Endodermal cell (in vitro differentiated cells): ENCODE measurements at regions not wholly inside any gene's neighbourhood (a gene's known extent, or its start where the extent isn't known, plus 50 kb on each side); places are given as distances from the start of the nearest gene placed in this dataset.

Source experiments
- DNase-seq: peaks from one replicate; pipeline ENCODE4 v3.0.0-alpha.2; 2017
- H3K27ac ChIP-seq: 2 replicates; pipeline ENCODE4 v1.5.1; 2013; ENCODE audit warnings: mild to moderate bottlenecking, low read depth, low read length, moderate library complexity
- H3K27me3 ChIP-seq: 2 replicates; pipeline ENCODE4 v1.6.1; 2013; ENCODE audit warnings: mild to moderate bottlenecking, low read length, moderate library complexity; ENCODE audit not compliant: insufficient read depth, control insufficient read depth, poor library complexity, severe bottlenecking
- H3K36me3 ChIP-seq: 2 replicates; pipeline ENCODE4 v1.7.0; 2013; ENCODE audit warnings: mild to moderate bottlenecking, low read length, moderate library complexity; ENCODE audit not compliant: control insufficient read depth, insufficient read depth
- H3K4me1 ChIP-seq: one replicate; pipeline ENCODE4 v1.7.0; 2013; ENCODE audit warnings: low read length; ENCODE audit not compliant: control insufficient read depth, insufficient read depth
- H3K4me3 ChIP-seq: 2 replicates; pipeline ENCODE4 v1.5.1; 2013; ENCODE audit warnings: mild to moderate bottlenecking, low read length, moderate library complexity
- H3K9ac ChIP-seq: 2 replicates; pipeline ENCODE4 v1.6.1; 2013; ENCODE audit warnings: mild to moderate bottlenecking, low read length, moderate library complexity; ENCODE audit not compliant: poor library complexity, severe bottlenecking; ENCODE audit errors: extremely low read depth
- H3K9me3 ChIP-seq: 2 replicates; pipeline ENCODE4 v1.6.1; 2013; ENCODE audit warnings: mild to moderate bottlenecking, low read length, moderate library complexity; ENCODE audit not compliant: control insufficient read depth
- H3K27ac Mint-ChIP-seq: 2 replicates; pipeline ENCODE4 v1.8.0; 2020; ENCODE audit warnings: mixed read lengths
- H3K27me3 Mint-ChIP-seq: 2 replicates; pipeline ENCODE4 v1.8.0; 2021; ENCODE audit warnings: mild to moderate bottlenecking, mixed read lengths; ENCODE audit not compliant: insufficient read depth
- H3K36me3 Mint-ChIP-seq: 2 replicates; pipeline ENCODE4 v1.8.0; 2020; ENCODE audit warnings: low read depth, mixed read lengths
- H3K4me1 Mint-ChIP-seq: 2 replicates; pipeline ENCODE4 v1.8.0; 2020; ENCODE audit warnings: mixed read lengths
- H3K4me3 Mint-ChIP-seq: 2 replicates; pipeline ENCODE4 v1.8.0; 2020; ENCODE audit warnings: mild to moderate bottlenecking, moderate library complexity, mixed read lengths
- H3K9me3 Mint-ChIP-seq: 2 replicates; pipeline ENCODE4 v1.8.0; 2020; ENCODE audit warnings: mild to moderate bottlenecking, mixed read lengths
- CTCF ChIP-seq: fragments of 200-600 bp; sonication (generic); conservative IDR thresholded peaks from 2 replicates; pipeline ENCODE4 v1.5.0; 2021; ENCODE audit warnings: antibody characterized with exemption, mild to moderate bottlenecking
- WGBS, 2 experiments: methylation state at CpG; one replicate each; pipeline versions ENCODE4 v1.1.5 to v1.1.7; 2013; ENCODE audit warnings: missing lambda C conversion rate in 2 of 2, mixed read lengths in 1 of 2; ENCODE audit not compliant: insufficient coverage in 1 of 2, insufficient read length in 1 of 2; 5-methylcytosine and 5-hydroxymethylcytosine counted together

GRCh38 chr9:110146373-110146772 lies 61.6 kb downstream of the C9orf152 start:
- Mint-ChIP-seq H3K4me1 (no peaks in the 10 kb centered on the region), H3K4me3 (no peak overlapping the region), H3K9me3 (peaks cover 4% of the 10 kb centered on the region), H3K36me3 (peaks cover 11% of the 10 kb centered on the region), H3K27me3 (no peaks in the 10 kb centered on the region), H3K27ac (no peak overlapping the region)
- TF ChIP-seq CTCF: no peak
- Histone ChIP-seq H3K27ac (no peak overlapping the region), H3K9me3 (peaks cover 8% of the 10 kb centered on the region), H3K4me3 (no peak overlapping the region), H3K4me1 (no peaks in the 10 kb centered on the region), H3K27me3 (no peaks in the 10 kb centered on the region), H3K36me3 (no peaks in the 10 kb centered on the region), H3K9ac (no peak overlapping the region)
- 86 to 96% methylated on average over 1 of the region's 1 CpG for WGBS, 2 experiments
- no peak for DNase-seq

- no peak for TF ChIP-seq CTCF
- no peak for DNase-seq
- Histone ChIP-seq H3K4me3 (no peak overlapping the region), H3K27ac (no peak overlapping the region), H3K36me3 (no peaks in the 10 kb centered on the region), H3K9me3 (peaks cover 8% of the 10 kb centered on the region), H3K27me3 (no peaks in the 10 kb centered on the region), H3K9ac (no peak overlapping the region), H3K4me1 (no peaks in the 10 kb centered on the region)
- peaks cover 4% of the 10 kb centered on the region for H3K9me3 Mint-ChIP-seq
- H3K36me3 Mint-ChIP-seq: peaks cover 11% of the 10 kb centered on the region
- H3K27me3 Mint-ChIP-seq: no peaks in the 10 kb centered on the region
- H3K4me1 Mint-ChIP-seq: no peaks in the 10 kb centered on the region
- no peak overlapping the region for H3K4me3 Mint-ChIP-seq
- WGBS, 2 experiments: 85 to 92% methylated on average over 5 to 7 of the region's 7 CpGs
- H3K27ac Mint-ChIP-seq: no peak overlapping the region
Observed at GRCh38 chr9:110148384-110148783, 59.6 kb downstream of the C9orf152 start.

GRCh38 chr9:110148891-110149290 lies 59.1 kb downstream of the C9orf152 start:
- no peak overlapping the region for H3K27ac Mint-ChIP-seq
- WGBS, 2 experiments: 83 to 86% methylated on average over 2 to 4 of the region's 4 CpGs
- no peaks in the 10 kb centered on the region for H3K36me3 ChIP-seq
- no peak overlapping the region for H3K27ac ChIP-seq
- no peaks in the 10 kb centered on the region for H3K4me1 ChIP-seq
- H3K27me3 Mint-ChIP-seq: no peaks in the 10 kb centered on the region
- H3K4me1 Mint-ChIP-seq: no peaks in the 10 kb centered on the region
- H3K4me3 ChIP-seq: no peak overlapping the region
- no peak overlapping the region for H3K9ac ChIP-seq
- H3K9me3 Mint-ChIP-seq: peaks cover 4% of the 10 kb centered on the region
- DNase-seq: no peak
- TF ChIP-seq CTCF: no peak
- peaks cover 11% of the 10 kb centered on the region for H3K36me3 Mint-ChIP-seq
- no peaks in the 10 kb centered on the region for H3K27me3 ChIP-seq
- peaks cover 8% of the 10 kb centered on the region for H3K9me3 ChIP-seq
- no peak overlapping the region for H3K4me3 Mint-ChIP-seq
